ENCODE measurements at regions not wholly inside any gene's neighbourhood (a gene's known extent, or its start where the extent isn't known, plus 50 kb on each side); places are given as distances from the start of the nearest gene placed in this dataset.

DNA sequence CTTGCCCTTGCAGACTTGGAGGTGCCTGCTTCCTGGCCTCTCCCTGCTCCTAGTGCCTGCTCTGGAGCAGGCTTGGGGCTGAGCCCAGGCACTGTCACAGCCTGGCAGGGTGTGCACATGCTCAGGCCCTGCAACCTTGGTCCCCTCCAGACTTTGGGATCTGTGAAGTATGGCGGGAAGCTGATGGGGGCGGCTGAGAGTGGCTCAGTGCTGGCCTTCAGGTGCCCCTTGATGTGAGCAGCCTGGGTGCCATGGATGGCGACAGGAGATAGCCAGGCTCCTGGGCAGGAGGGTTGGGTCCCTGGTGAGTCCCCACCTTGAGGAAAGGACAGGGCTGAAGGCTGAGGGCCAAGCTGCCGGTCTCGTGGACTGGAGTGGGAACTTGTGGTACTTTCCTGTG is 700.4 kb upstream of the KCND2 start:
- Histone ChIP-seq H3K9me3 (peaks cover 0 to 3% (median 0%) of the 10 kb centered on the region in 12 donors), H3K36me3 (no peaks in the 10 kb centered on the region), H3K27me3 (no peaks in the 10 kb centered on the region), H3K4me3 (no peak overlapping the region), H3K4me1 (no peaks in the 10 kb centered on the region), H3K27ac (no peak overlapping the region)
- WGBS, 4 donors, result 73 to 92% (median 84%) methylated on average over 3 to 5 of the region's 5 CpGs
- DNase-seq (peak in 1 of 5 donors; percentile 61), ATAC-seq (peak in 1 of 4 donors; percentile 41)
- TF ChIP-seq, protein P1, sequence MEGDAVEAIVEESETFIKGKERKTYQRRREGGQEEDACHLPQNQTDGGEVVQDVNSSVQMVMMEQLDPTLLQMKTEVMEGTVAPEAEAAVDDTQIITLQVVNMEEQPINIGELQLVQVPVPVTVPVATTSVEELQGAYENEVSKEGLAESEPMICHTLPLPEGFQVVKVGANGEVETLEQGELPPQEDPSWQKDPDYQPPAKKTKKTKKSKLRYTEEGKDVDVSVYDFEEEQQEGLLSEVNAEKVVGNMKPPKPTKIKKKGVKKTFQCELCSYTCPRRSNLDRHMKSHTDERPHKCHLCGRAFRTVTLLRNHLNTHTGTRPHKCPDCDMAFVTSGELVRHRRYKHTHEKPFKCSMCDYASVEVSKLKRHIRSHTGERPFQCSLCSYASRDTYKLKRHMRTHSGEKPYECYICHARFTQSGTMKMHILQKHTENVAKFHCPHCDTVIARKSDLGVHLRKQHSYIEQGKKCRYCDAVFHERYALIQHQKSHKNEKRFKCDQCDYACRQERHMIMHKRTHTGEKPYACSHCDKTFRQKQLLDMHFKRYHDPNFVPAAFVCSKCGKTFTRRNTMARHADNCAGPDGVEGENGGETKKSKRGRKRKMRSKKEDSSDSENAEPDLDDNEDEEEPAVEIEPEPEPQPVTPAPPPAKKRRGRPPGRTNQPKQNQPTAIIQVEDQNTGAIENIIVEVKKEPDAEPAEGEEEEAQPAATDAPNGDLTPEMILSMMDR (IDR thresholded peaks at IDR 0.05), result no peak
- no peak for TF ChIP-seq POLR2A (IDR thresholded peaks at IDR 0.05)
- intact Hi-C loops (cut with DNase I), result no loop called here

DNA sequence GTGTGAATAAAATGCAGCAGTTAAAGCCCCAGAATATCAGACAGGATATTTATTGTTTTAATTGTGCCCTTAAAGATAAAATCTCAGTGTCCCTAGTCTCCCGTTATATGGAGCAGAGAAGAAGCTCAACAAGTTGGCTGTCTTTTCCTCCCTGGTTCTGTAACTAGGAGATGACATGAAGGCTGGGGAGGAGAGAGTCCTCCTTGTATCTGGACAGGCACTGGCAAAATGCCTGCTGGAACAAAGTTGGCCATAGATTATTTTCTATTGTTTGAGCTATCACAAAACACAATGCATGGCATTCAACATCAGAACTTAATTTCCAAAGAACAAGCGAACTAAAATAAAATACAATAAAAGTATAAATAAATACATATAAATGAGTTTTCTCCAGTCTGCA is 694.9 kb upstream of the KCND2 start:
- TF ChIP-seq, protein P1 (IDR thresholded peaks at IDR 0.05), result no peak
- no peak for TF ChIP-seq POLR2A (IDR thresholded peaks at IDR 0.05)
- H3K27ac ChIP-seq, result no peak overlapping the region
- no peaks in the 10 kb centered on the region for H3K9me3 ChIP-seq
- intact Hi-C loops (cut with DNase I), result no loop called here
- DNase-seq, result no peak
- ATAC-seq, result no peak
- 57 to 71% (median 64%) methylated on average over 2 of the region's 2 CpGs for WGBS, 4 donors
- no peaks in the 10 kb centered on the region for H3K4me1 ChIP-seq
- no peaks in the 10 kb centered on the region for H3K36me3 ChIP-seq
- H3K27me3 ChIP-seq, result no peaks in the 10 kb centered on the region
- H3K4me3 ChIP-seq, result no peak overlapping the region

DNA sequence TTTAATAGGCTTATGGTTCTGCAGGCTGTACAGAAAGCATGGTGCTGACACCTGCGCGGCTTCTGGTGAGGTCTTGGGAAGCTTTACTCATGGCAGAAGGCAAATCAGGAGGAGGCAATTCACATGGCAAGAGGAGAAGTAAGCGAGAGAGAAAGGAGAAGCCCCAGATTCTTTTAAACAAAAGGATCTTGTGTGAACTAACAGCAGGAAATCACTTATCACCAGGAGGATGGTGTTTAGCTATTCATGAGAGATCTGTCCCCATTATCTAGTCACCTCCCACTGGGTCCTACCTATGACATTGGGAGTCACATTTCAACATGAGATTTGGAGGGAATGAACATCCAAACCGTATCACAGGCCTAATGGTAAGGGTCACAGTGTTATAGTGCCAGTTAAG is 678.0 kb upstream of the KCND2 start:
- DNase-seq (no peak), ATAC-seq (no peak)
- Histone ChIP-seq H3K4me3 (no peak overlapping the region), H3K4me1 (no peaks in the 10 kb centered on the region), H3K27ac (no peak overlapping the region), H3K36me3 (no peaks in the 10 kb centered on the region), H3K27me3 (no peaks in the 10 kb centered on the region), H3K9me3 (peaks cover 0 to 10% (median 0%) of the 10 kb centered on the region in 12 donors)
- intact Hi-C loops (cut with DNase I), result no loop called here
- TF ChIP-seq, protein P1 (IDR thresholded peaks at IDR 0.05), result no peak
- no peak for TF ChIP-seq POLR2A (IDR thresholded peaks at IDR 0.05)
- 28 to 32% (median 30%) methylated on average over 4 of the region's 4 CpGs for WGBS, 4 donors

DNA sequence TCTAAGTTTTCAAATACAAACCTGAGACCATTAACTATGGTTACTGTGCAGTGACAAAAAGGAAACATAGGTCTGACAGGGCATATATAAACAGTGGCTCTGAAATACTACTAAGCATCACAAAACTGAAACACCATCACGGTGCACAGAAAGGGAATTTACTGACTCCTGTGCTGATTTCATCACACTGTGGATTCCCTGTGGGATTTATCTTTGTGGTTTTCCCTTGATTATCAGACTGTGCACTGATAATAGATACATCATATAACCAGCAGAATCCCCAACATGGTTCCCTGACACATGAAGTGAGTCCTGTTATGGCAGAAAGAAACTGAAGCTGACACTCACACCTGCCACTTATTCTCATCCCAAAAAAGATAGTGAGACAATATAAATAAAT is 676.3 kb upstream of the KCND2 start:
- DNase-seq, result no peak
- TF ChIP-seq POLR2A (IDR thresholded peaks at IDR 0.05), result no peak
- TF ChIP-seq, protein P1 (IDR thresholded peaks at IDR 0.05), result no peak
- 63 to 79% (median 74%) methylated on average over 1 of the region's 1 CpG for WGBS, 4 donors

More for the DNA sequence above, 676.3 kb upstream of the KCND2 start:
- H3K9me3 ChIP-seq, result peaks cover 0 to 10% (median 0%) of the 10 kb centered on the region in 12 donors
- no peaks in the 10 kb centered on the region for H3K27me3 ChIP-seq
- ATAC-seq, result no peak
- no peak overlapping the region for H3K27ac ChIP-seq
- no peaks in the 10 kb centered on the region for H3K4me1 ChIP-seq
- no peaks in the 10 kb centered on the region for H3K36me3 ChIP-seq
- no peak overlapping the region for H3K4me3 ChIP-seq
- intact Hi-C loops (cut with DNase I), result no loop called here

All from heart left ventricle (tissue), 16 donors.